ENCODE measurements at regions not wholly inside any gene's neighbourhood (a gene's known extent, or its start where the extent isn't known, plus 50 kb on each side); places are given as distances from the start of the nearest gene placed in this dataset.

DNA sequence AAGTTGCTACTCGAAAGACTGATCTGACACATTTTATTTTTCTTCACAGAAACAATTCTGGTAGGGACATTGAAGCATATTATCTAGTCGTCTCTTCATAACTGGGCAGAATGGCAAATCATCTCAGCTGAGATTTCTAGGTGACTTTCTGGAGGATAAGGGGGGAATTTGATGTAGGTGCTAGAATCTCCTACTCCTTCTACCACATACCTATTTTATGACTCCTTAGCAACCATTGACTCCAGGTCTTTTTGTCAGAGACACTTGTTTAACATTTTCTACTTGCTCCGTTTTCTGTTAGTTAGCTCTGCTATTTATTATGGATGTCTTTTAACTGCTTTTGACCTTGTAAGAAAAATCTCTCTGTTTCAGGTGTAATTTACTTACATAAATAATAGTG is 380.9 kb upstream of the SEMA3C start:
- TF ChIP-seq POLR2A (IDR thresholded peaks at IDR 0.05) (no peak), CTCF (IDR thresholded peaks at IDR 0.05) (no peak)

Measured in thyroid gland (tissue), 4 donors.